Osteocyte (in vitro differentiated cells): ENCODE measurements at regions not wholly inside any gene's neighbourhood (a gene's known extent, or its start where the extent isn't known, plus 50 kb on each side); places are given as distances from the start of the nearest gene placed in this dataset.

Source experiments
- DNase-seq: peaks from one replicate; pipeline ENCODE4 v3.0.0; 2021; ENCODE audit warnings: mixed read lengths; ENCODE audit not compliant: unreplicated experiment; ENCODE audit errors: extremely low spot score
- H3K27ac Mint-ChIP-seq: one replicate; pipeline ENCODE4 v1.8.0; 2021; ENCODE audit warnings: mild to moderate bottlenecking, mixed read lengths; ENCODE audit not compliant: unreplicated experiment
- H3K27me3 Mint-ChIP-seq: one replicate; pipeline ENCODE4 v1.8.0; 2021; ENCODE audit warnings: mixed read lengths; ENCODE audit not compliant: unreplicated experiment
- H3K36me3 Mint-ChIP-seq: one replicate; pipeline ENCODE4 v1.8.0; 2021; ENCODE audit warnings: mixed read lengths; ENCODE audit not compliant: unreplicated experiment
- H3K4me1 Mint-ChIP-seq: one replicate; pipeline ENCODE4 v1.8.0; 2021; ENCODE audit warnings: mixed read lengths; ENCODE audit not compliant: unreplicated experiment
- H3K4me3 Mint-ChIP-seq: one replicate; pipeline ENCODE4 v1.8.0; 2021; ENCODE audit warnings: mild to moderate bottlenecking, moderate library complexity, mixed read lengths; ENCODE audit not compliant: unreplicated experiment
- H3K9me3 Mint-ChIP-seq: one replicate; pipeline ENCODE4 v1.8.0; 2021; ENCODE audit warnings: mixed read lengths; ENCODE audit not compliant: unreplicated experiment
- TF ChIP-seq, protein P1 (sequence below): fragments of 200-600 bp; sonication (generic); IDR thresholded peaks from 2 replicates; pipeline ENCODE4 v1.5.0; 2021; ENCODE audit warnings: antibody characterized with exemption, mild to moderate bottlenecking, moderate library complexity

- Mint-ChIP-seq H3K4me3 (peak overlapping the region; percentile 89), H3K36me3 (no peaks in the 10 kb centered on the region), H3K4me1 (peaks cover 19% of the 10 kb centered on the region), H3K27me3 (no peaks in the 10 kb centered on the region), H3K27ac (peak overlapping the region; percentile 97), H3K9me3 (no peaks in the 10 kb centered on the region)
- TF ChIP-seq, protein P1, sequence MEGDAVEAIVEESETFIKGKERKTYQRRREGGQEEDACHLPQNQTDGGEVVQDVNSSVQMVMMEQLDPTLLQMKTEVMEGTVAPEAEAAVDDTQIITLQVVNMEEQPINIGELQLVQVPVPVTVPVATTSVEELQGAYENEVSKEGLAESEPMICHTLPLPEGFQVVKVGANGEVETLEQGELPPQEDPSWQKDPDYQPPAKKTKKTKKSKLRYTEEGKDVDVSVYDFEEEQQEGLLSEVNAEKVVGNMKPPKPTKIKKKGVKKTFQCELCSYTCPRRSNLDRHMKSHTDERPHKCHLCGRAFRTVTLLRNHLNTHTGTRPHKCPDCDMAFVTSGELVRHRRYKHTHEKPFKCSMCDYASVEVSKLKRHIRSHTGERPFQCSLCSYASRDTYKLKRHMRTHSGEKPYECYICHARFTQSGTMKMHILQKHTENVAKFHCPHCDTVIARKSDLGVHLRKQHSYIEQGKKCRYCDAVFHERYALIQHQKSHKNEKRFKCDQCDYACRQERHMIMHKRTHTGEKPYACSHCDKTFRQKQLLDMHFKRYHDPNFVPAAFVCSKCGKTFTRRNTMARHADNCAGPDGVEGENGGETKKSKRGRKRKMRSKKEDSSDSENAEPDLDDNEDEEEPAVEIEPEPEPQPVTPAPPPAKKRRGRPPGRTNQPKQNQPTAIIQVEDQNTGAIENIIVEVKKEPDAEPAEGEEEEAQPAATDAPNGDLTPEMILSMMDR = no peak
- DNase-seq = no peak
These were observed 109.9 kb upstream of the SLC25A33 start for GRCh38 chr1:9429342-9429711.

- Mint-ChIP-seq H3K27ac (no peak overlapping the region), H3K4me1 (peaks cover 30% of the 10 kb centered on the region), H3K4me3 (no peak overlapping the region), H3K27me3 (no peaks in the 10 kb centered on the region), H3K36me3 (no peaks in the 10 kb centered on the region), H3K9me3 (no peaks in the 10 kb centered on the region)
- no peak for DNase-seq
- TF ChIP-seq, protein P1 = no peak
These were observed 104.8 kb upstream of the SLC25A33 start for GRCh38 chr1:9434247-9435152.

GRCh38 chr1:9435153-9435636, 104.1 kb upstream of the SLC25A33 start:
- Mint-ChIP-seq H3K4me3 (no peak overlapping the region), H3K9me3 (no peaks in the 10 kb centered on the region), H3K27ac (no peak overlapping the region), H3K27me3 (no peaks in the 10 kb centered on the region), H3K4me1 (peaks cover 31% of the 10 kb centered on the region), H3K36me3 (no peaks in the 10 kb centered on the region)
- no peak for DNase-seq
- TF ChIP-seq, protein P1 = no peak

- H3K9me3 Mint-ChIP-seq = no peaks in the 10 kb centered on the region
- H3K4me1 Mint-ChIP-seq = peaks cover 39% of the 10 kb centered on the region
- DNase-seq = no peak
- no peaks in the 10 kb centered on the region for H3K36me3 Mint-ChIP-seq
- TF ChIP-seq, protein P1 = no peak
- peak overlapping the region; percentile 2 for H3K27ac Mint-ChIP-seq
- H3K4me3 Mint-ChIP-seq = no peak overlapping the region
- no peaks in the 10 kb centered on the region for H3K27me3 Mint-ChIP-seq
These were observed 103.2 kb upstream of the SLC25A33 start for GRCh38 chr1:9435854-9436640.

DNA sequence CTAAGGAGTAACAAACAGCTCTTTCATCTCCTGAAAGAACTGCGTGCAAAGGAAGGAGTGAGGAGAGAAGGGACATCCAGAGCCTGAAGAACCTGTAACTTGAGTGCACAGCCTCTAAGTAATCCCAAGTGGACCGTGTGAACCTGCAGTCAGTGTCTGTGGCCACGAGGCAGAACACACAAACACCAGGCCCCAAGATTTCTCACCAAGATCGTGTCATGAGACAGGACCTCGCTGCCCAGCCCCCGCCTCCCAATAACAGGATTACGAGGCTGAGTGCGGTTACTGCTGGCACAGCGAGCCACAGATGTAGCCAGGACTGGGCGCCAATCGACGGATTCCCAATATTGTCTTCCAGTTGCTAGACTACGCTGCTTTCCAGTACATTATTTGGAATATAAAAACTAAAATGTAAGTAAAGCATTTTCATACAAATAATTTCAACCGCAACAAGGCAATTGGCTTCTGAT, 101.3 kb upstream of the SLC25A33 start:
- Mint-ChIP-seq H3K27ac (peak overlapping the region; percentile 74), H3K4me1 (peaks cover 59% of the 10 kb centered on the region), H3K36me3 (no peaks in the 10 kb centered on the region), H3K27me3 (no peaks in the 10 kb centered on the region), H3K9me3 (no peaks in the 10 kb centered on the region), H3K4me3 (no peak overlapping the region)
- no peak for DNase-seq
- TF ChIP-seq, protein P1 = no peak
